HG03280 (cell line): ENCODE measurements at regions not wholly inside any gene's neighbourhood (a gene's known extent, or its start where the extent isn't known, plus 50 kb on each side); places are given as distances from the start of the nearest gene placed in this dataset.
"Not testable (repeated sequence)": the region's sequence is repeated elsewhere in the genome, so short reads cannot be mapped to it uniquely, and the experiment has no call there.

Experiments used
- ATAC-seq: cut with Tn5 transposase; IDR thresholded peaks from one replicate; pipeline ENCODE4 v1.9.1; 2021; ENCODE audit warnings: mild to moderate bottlenecking, moderate library complexity; ENCODE audit not compliant: unreplicated experiment

DNA sequence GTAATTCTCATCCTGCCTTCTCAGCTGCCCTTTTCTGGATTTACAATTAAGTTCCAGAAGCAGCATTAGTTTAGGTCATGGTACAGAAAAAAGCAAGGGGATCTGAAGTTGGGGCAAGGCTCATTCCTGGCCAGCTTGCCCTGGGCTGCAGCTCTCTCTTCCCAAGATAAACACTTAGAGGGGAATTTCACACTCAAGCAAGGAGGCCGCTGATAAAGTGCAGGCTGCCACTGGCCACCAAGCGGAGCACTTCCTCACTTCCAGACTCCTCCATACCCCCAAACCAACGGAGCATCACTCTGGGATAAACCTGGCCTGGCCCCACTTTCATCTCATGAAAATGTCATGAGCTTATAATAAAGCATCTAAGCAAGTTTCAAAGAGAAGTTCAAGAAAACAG is 445.5 kb upstream of the MKI67 start:
- ATAC-seq = no peak

DNA sequence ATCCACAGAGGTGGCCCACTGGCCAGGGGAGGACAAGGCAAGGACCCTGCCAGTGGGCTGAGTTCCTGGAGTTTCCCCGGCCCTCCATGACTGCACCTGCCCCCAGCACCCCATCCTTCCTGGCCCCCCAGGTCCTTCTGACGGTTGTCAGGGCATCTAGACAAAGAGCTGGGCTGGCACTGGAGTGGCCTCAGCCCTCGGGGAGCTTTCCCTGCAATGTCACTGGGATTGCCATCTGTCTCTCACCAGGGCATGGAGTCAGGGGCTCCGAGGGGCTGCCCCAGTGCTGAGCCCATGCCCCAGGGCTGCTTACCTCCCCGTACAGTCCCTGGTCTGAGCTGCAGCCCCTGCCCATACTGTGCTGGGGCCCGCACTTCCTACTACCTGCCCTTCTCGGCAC is 446.5 kb upstream of the MKI67 start:
- no peak for ATAC-seq

DNA sequence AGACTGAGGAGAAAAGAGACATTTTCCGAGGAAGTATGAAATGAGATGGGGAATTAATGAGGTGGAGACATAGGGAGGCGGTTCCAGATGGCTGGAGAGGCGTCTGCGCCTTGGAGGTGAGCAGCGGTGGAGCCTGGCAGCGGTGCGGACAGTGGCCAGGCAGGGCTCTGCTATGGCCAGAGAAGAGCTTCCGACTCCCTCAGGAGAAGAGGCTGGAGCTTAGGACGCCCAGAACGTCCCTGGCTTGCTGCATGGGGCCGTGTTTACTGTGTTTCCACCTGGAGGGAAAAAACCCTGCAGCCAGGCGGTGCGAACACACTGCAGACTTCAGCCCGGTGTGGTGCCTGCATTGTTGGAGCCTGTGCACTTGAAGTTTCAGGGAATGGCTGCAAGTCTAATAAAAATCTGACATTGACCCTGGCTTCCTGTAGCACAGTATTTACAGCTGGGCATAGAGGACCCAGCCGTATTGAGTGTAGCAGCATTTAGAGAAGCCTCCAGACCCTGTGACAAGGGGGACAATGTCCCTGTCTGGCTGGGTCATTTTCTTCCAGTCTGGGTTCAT is 447.1 kb upstream of the MKI67 start:
- ATAC-seq = no peak

DNA sequence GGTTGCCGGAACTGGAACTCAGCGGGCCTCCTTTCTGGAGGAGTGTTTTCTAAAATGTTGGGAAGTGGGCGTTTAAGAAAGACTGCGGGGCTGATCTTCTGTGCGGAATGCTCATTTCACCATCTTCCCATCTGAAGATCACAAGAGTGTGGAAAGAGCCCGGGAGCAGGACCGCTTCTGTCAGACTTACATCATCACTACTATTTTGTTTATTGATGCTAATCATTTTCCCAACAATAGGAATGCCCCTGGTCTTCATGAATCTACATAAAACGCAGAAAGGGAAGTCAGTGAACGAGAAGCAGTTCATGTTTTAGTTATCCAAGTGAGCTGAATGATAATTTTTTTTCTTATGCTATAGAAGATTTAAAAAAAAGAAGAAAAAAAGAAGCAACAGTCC is 447.8 kb upstream of the MKI67 start:
- no peak for ATAC-seq

DNA sequence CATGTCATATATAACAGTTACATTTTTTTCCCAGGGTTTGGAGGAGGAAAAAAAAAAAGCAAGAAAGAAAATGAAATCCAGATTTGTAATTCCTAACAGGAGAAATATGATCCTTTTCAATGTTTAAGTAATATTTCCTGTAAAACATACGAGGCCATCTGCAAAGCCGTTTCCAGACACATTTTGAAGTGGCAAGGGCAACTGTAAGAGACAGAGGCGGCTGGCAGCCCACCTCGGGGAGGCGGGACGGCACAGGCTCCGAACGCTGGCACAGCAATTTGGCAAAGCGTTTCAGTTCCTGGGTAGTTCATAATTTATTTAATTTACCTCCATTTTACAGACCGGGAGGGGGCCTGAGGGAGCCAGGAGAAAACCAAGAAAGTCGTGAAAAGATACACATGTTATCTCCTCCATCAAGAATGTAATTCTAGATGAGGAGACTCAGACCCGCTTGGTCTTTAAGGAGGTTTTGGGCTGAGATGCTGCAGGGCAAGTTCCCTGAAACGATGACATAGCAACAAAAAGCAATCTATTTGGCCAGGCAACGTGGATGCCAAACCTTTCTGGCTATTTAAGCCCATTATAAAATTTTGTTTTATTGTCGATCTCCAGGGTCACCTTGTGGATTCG is 448.5 kb upstream of the MKI67 start:
- no peak for ATAC-seq

DNA sequence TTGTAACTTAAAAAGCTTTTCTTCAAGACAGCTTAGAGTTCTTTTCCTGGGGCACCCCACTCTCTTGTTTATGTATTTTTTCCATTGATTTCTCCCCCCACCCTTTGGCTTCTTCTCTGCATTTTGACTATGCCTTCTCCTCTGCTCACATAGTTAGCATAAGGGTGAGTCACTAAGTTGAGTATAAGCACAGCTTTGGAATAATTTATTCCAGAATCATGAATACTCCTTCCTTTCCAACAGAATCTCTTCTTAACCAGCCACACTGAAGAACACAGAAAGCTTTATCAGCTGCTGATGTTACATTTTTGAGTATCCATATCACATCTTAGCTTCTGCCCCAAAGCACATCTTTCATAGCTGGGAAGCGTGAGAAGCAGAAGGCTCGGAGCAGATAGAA is 449.5 kb upstream of the MKI67 start:
- no peak for ATAC-seq

DNA sequence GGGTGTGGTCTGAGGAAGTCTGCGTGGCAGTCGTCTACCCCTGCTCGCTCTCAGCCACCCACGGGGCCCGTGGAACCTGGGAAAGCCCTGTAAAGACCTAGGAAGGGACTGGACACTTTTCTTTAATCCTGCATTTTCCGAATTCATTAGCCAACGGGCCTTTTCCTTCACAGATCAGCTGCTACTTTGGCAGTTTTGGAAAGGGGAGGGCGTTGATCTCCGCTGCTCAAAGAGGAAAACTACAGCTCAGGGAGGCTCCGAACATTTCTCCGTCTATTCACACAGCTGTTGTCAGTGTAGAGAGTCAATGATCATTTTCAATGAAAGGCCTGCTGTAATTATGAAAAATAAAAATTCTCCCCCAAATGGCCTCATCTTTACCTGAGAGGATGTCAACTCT is 450.1 kb upstream of the MKI67 start:
- no peak for ATAC-seq

DNA sequence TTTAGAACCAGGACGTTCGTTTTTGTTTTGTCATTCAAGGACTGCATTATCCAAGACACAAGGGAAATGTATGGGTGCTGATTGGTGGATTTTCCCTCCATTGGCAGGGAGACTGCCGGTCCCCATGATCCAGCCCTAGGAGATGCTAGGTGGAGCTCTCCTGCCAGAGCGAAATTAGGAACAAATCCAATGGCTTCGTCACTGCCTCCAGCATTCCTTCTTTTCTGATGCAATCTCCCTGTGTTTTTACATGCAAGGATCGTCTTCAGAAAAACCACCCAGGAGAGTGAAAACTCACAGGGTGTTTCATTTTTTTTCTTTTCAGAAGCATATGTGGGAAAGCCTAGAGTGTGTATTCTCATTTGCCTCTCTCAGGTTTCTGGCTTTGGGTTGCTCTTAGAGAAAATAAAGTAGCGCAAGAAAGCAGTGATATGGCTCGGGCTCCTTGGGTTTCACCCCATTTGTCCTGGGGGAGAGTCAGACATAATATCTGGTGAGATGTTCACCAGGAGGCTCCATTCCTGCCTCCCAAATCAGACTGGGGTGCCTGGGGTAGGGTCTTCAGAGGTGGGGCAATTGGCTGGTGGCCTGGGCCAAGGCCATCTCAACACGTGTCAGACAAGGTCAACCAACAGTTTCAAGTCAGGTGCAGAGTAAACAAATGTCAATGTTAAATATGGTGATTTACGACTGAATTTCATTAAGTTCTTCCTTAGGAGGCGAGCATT is 450.9 kb upstream of the MKI67 start:
- no peak for ATAC-seq

DNA sequence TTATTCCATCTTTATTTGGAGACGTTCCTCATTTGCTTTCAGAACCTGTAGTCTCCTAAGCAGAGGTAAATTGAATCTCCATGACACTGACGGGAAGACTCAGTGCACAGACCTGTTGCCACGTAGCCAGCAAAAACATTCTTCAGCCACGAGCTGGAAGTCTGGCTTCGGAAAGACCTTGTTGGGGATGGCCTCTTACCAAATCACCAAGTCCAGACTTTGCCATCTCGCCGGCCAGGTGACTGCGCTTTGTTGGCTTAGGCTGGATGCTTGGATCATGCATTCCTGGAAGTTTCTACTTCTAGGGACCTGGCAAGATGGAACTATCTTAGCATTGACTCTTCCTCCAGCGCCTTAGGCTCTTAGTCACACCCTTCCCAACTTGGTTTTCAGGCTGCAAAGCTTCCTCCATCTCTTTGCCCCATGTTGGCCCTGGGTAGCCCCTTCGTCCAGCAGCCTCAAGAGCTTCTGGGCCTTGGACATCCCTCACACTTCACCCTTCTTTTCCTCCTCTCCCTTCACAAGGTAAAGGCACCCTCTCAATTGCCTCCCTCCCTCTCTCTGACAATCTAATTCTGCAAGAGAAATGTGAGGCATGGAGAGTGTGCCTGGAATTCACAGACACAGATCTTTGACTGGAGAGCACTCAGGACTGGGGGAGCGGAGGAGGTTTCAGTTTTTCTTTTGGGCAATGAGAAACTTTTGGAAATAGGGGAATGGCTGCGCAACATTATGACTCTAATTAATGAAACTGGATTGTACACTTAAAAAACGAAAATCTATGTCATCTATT is 451.9 kb upstream of the MKI67 start:
- no peak for ATAC-seq

DNA sequence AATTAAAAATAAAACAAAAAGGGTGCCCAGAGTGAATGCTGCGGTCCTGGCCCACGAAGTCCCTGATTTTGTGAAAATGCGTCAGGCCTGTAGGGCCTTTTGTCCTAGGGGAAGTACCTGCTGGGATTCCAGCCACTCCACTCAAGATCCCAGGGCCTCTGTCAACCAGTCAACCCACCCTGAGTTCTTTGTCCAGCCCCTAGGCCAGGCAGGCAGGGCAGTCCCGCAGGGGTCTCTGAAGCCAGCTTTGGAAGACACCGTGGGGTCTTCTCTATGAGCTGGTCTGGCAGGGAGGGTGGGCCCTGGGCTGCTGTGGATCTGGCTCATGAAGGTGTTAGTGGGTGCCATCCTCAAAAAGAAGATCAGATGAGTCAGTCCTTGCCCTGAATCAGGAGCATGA is 452.5 kb upstream of the MKI67 start:
- no peak for ATAC-seq

DNA sequence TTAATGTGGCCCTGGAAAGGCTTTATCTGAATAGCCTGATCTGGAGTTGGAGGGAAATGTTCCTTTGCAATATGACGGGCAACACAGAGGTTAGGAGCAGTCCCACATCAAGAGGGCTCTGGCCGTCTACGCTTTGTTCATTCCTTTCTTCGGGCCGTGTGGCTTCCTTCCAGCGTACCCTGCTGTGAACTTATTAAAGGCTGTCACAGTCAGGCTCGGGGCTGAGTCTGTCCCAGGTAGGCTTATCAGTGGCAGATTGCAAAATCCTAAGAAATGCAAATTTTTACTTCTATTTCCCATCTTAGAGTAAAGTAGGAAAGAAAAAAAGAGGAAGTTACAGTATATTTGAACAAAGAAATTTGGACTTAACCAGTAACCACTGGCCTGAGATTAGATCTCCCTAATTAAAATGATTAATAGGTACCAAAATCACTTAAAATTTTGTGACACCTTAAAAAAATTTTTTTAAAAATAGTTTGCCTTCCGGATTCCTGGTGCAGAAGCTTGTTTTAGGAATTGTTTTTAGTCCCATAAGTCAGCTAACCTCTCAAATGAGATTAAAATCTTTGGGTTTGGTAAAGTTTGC is 453.1 kb upstream of the MKI67 start:
- ATAC-seq = no peak

DNA sequence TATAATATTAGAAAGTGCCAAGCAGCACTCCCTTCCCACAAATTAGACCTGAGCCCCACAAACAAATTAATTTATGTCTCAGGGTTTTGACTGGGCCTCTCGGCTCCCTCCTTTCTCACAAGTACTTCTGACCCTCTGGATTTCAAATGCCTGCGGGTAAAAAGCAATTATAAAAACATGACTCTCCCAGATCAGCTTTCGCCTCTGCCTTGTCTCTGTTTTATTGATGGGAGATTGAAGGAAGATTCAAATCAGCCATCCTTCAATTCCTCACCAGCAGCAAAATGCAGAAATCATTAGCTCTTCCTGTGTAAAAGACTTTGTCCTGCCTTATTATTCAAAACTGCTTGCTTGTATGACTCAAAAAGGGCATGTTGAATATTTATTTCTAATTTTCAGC is 453.7 kb upstream of the MKI67 start:
- ATAC-seq = no peak

DNA sequence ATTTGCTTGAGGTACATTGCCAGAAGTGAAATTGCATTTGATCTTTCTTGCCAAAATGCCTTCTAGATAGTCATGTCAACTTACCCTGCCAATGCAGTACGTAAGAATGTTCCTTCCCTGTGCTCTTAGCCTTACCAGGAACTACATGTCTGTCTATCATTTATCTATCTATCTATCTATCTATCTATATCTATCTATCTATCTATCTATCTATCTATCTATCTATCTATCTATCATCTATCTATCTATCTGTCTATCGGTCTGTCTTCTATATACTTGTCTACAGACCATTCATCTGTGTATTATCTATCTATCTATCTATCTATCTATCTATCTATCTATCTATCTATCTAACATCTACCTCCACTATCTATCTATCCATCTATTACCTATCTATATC is 456.9 kb upstream of the MKI67 start:
- ATAC-seq = not testable (repeated sequence)

DNA sequence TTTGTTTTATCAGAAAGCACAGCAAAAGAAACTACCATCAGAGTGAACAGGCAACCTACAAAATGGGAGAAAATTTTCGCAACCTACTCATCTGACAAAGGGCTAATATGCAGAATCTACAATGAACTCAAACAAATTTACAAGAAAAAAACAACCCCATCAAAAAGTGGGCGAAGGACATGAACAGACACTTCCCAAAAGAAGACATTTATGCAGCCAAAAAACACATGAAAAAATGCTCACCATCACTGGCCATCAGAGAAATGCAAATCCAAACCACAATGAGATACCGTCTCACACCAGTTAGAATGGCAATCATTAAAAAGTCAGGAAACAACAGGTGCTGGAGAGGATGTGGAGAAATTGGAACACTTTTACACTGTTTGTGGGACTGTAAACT is 460.4 kb upstream of the MKI67 start:
- ATAC-seq = not testable (repeated sequence)

DNA sequence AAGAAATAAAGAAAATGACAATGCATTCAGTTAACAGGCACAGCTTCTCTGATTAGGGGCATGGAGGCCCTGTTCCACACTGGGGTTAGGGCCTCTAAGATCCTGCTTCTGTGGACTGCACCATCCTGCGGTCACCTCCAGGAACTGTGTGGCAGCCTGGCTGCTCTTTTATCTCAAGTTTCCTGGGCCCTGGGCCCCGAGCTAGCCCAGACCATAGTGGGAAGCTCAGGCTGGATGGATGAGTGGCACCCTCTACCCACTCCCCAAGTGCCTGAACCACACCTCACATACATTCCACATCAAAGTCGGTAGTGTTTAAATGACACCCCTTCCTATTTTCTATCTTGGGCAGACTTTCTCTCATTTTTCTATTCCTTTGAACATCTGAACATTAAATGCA is 461.5 kb upstream of the MKI67 start:
- ATAC-seq = no peak

DNA sequence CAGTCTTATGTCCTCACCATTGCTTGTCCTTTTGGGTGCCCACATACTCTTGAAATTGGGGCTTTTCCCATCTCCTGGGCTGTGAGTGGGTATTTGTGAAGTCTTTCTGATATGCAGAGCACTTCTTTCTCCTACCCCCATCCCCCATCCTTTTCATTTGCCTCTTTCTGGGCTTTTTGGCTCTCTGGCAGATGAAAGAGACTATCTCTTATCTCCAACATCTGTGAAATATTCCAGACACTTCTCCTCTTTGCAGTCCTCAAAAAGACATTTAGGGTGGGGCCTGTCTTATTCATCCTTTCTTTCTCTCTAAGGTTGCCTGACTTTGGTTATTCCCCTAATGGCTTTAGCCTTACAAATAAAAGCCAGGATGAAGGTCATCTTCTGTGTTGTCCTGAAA is 462.2 kb upstream of the MKI67 start:
- no peak for ATAC-seq

DNA sequence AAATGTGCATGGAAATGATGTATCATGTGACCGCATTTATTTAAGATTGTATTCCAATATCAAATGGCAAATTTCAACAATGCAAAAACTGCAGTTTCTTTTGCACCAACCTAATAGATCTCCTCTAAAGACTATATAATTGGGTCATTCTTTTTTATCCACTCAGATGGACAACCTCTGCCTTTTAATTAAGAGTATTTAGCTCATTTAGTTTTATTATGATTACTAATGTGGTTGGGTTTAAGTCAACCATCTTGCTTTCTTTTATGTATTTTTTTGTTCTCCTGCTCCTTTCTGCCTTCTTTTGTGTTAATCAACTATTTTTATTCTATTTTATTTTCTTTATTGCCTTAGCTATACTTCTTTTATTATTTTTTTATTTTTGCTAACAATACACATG is 468.5 kb upstream of the MKI67 start:
- no peak for ATAC-seq

DNA sequence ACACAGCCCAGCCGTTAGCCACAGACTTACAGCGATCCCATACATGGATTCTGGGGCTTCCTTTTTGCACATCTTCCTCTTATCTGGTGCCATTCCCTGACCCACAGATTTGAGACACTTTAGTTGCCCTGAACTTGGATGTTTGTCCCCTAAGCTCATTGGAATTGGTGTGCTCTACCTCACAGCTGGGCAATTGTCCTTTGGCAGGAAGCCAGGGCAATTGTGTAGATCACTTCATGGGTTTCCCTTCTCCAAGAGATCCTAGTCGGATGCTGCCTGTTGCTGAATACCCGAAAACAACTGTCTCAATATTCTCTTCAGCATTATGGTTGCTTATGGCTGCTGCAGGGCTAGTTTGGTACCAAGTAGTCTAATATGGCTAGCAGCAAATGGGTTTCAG is 470.7 kb upstream of the MKI67 start:
- ATAC-seq = no peak

DNA sequence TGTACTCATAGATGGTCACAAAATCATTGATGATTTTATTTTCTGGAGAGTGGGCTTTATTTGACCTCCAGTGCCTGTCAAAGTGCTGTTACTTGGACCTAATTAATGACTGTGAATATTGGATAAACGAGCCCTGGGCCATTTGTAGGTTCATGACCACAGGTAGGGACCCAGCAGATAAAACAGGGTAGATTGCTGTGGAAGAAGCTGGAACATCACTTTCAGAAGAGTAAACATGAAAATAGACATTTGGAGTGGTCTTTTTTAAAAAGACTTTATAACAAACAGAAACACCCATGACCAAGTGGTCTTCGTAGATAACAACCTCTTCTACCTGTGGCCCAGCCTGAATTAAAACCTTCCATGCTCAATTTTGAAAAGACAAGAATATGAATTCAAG is 472.8 kb upstream of the MKI67 start:
- no peak for ATAC-seq

DNA sequence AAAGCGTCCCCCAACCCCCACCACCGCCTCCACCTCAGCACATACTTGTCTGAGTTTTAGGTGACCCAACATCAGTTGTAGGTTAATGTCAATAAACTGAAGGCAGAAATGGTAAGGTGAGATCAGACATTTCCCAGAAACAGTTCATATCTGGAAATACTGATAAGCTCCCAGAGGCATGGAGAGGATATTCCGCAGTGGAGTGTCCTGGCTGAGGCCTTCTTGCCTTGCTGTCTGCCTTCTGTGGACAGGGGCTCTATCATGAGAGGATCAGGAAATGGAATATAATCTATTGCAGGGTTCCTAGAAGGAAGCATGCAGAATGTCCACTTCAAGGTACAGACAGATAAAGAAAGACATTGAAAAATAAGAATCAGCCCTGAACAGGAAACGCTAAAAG is 473.3 kb upstream of the MKI67 start:
- no peak for ATAC-seq

DNA sequence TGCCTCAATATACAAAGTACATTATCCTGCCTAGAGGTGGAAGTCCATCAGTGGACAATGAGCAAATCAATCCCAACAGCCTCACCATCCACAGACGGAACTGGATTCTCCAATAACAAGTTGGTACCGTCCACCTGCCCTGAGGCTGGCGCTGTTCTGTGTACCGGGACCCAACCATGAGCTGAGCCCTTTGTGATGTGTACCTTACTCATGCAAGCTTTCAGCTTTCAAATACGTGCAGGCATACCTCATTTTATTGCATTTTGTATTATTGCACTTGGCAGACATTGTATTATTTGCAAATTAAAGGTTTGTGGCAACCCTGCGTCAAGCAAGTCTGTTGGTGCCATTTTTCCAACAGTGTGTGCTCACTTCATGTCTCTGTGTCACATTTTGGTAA is 476.0 kb upstream of the MKI67 start:
- no peak for ATAC-seq
